Heart right ventricle (tissue), 16 donors: ENCODE measurements at regions not wholly inside any gene's neighbourhood (a gene's known extent, or its start where the extent isn't known, plus 50 kb on each side); places are given as distances from the start of the nearest gene placed in this dataset.

Experiments used
- ATAC-seq, 8 donors: fragments of 200-7000 bp; cut with Tn5 transposase; one replicate each; pipeline ENCODE4 v1.9.1; 2020; ENCODE audit warnings: mild to moderate bottlenecking in 8 of 8, moderate library complexity in 8 of 8, moderate number of reproducible peaks in 1 of 8
- DNase-seq, 2 donors: peaks; one replicate each; pipeline ENCODE4 v3.0.0-alpha.2; 2020
- H3K27ac ChIP-seq, 10 donors: fragments of 200-600 bp; sonication (generic) in 2 of 10; one replicate each; pipeline versions ENCODE4 v1.5.0 to v1.8.0; 2020 to 2022; ENCODE audit warnings: mild to moderate bottlenecking in 3 of 10
- H3K27me3 ChIP-seq, 7 donors: fragments of 200-600 bp; one replicate each; pipeline ENCODE4 v1.8.0; 2021 to 2022; ENCODE audit warnings: mild to moderate bottlenecking in 2 of 7
- H3K36me3 ChIP-seq, 9 donors: fragments of 200-600 bp; sonication (generic) in 1 of 9; one replicate each; pipeline versions ENCODE4 v1.5.0 to v1.8.0; 2020 to 2022; ENCODE audit warnings: mild to moderate bottlenecking in 2 of 9
- H3K4me1 ChIP-seq, 9 donors: fragments of 200-600 bp; sonication (generic) in 1 of 9; one replicate each; pipeline versions ENCODE4 v1.5.0 to v1.8.0; 2020 to 2022; ENCODE audit warnings: mild to moderate bottlenecking in 4 of 9
- H3K4me3 ChIP-seq, 10 donors: fragments of 200-600 bp; sonication (generic) in 2 of 10; one replicate each; pipeline versions ENCODE4 v1.5.0 to v1.8.0; 2020 to 2022; ENCODE audit warnings: mild to moderate bottlenecking in 7 of 10, moderate library complexity in 2 of 10
- H3K9me3 ChIP-seq, 11 donors: fragments of 200-600 bp in 10 of 11; sonication (generic) in 2 of 11; one replicate each; pipeline versions ENCODE4 v1.5.0 to v1.8.0; 2013 to 2022; ENCODE audit warnings: mild to moderate bottlenecking in 2 of 11, control low read depth in 1 of 11, moderate library complexity in 1 of 11
- WGBS, 2 donors: extraction: QIAGEN DNeasy Blood & Tissue Kit; methylation state at CpG; one replicate each; pipeline ENCODE4 v1.1.7; 2013; ENCODE audit warnings: inconsistent platforms in 1 of 2; 5-methylcytosine and 5-hydroxymethylcytosine counted together
- intact Hi-C, 10 donors: fragments of 100-400 bp; cut with DNase I; formaldehyde crosslinking; loops; one replicate each; pipeline versions ENCODE4 v1.11.1 to v1.14.2; 2022
- TF ChIP-seq, protein P1 (sequence below), 9 donors: fragments of 200-600 bp; sonication (generic) in 2 of 9; IDR thresholded peaks; one replicate each; pipeline versions ENCODE4 v1.5.0 to v1.8.0; 2021 to 2022; ENCODE audit warnings: antibody characterized with exemption in 9 of 9, mild to moderate bottlenecking in 5 of 9, moderate library complexity in 1 of 9
- donor health status: Arrhythmogenic right ventricular cardiomyopathy.
- donor health status: ischemic (EF 13 %, LVEDD 7.1; RV severe dilation, severe dysfunction).
- donor health status: healthy with polysubstance abuse.
- donor health status: DM: no; HTN: yes; CAD: no.
- donor health status: DM: no; HTN: no; CAD: no.
- donor health status: ischemic (EF 25% LVEDD 6.9; RV normal size, moderate dysfunction).
- donor health status: ischemic (EF 25% LVEDD 5.7; RV mildly dilated, moderate dysfunction).
- donor health status: healthy.
- donor health status: DM: yes; HTN: yes; CAD: no.
- donor health status: Ischemic cardiomyopathy.
- donor health status: ischemic (EF 35%, LVEDD 5.7; RV mildly dilated, moderate dysfunction).
- donor health status: nonischemic (EF 11% LVEDD 7.7; RV severe dilation, severe dysfunction).
- donor health status: DM: yes; HTN: yes; CAD: no.
- donor health status: PGD.
- donor health status: ischemic (EF 29% LVEDD 5.4; RV normal size, mild dysfunction).
- donor health status: nonischemic (EF 23%, LVEDD 6.1; RV moderate dilation, normal function).

DNA sequence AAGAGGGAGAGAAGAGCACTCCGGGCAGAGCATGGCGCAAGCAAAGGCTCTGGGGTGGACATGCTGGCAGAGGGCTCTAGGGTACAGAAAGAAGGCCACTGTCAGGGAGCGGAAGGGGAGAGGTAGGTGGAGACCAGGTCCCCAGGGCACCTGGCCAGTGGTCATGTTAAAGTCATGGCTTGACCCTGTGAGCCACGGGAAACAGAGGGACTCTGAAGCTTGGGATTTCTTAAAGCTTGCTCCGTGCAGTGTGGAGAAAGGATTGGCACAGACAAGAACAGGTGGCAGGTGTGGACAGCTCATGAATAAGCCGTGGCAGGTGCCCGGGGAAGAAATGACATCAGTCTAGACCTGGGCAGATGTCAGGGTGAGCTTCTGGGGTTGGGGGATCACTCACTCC lies 413.8 kb downstream of the BCL11B start:
- Histone ChIP-seq H3K9me3 (peaks cover 0 to 4% (median 0%) of the 10 kb centered on the region in 11 donors), H3K27ac (no peak overlapping the region), H3K4me1 (no peaks in the 10 kb centered on the region), H3K27me3 (peaks cover 0 to 53% (median 19%) of the 10 kb centered on the region in 7 donors), H3K4me3 (no peak overlapping the region), H3K36me3 (no peaks in the 10 kb centered on the region)
- intact Hi-C loops, result no loop called here
- TF ChIP-seq, protein P1, sequence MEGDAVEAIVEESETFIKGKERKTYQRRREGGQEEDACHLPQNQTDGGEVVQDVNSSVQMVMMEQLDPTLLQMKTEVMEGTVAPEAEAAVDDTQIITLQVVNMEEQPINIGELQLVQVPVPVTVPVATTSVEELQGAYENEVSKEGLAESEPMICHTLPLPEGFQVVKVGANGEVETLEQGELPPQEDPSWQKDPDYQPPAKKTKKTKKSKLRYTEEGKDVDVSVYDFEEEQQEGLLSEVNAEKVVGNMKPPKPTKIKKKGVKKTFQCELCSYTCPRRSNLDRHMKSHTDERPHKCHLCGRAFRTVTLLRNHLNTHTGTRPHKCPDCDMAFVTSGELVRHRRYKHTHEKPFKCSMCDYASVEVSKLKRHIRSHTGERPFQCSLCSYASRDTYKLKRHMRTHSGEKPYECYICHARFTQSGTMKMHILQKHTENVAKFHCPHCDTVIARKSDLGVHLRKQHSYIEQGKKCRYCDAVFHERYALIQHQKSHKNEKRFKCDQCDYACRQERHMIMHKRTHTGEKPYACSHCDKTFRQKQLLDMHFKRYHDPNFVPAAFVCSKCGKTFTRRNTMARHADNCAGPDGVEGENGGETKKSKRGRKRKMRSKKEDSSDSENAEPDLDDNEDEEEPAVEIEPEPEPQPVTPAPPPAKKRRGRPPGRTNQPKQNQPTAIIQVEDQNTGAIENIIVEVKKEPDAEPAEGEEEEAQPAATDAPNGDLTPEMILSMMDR (IDR thresholded peaks at IDR 0.05), result no peak
- WGBS, 2 donors, result 87 to 88% methylated on average over 7 of the region's 7 CpGs
- ATAC-seq (no peak), DNase-seq (no peak)

DNA sequence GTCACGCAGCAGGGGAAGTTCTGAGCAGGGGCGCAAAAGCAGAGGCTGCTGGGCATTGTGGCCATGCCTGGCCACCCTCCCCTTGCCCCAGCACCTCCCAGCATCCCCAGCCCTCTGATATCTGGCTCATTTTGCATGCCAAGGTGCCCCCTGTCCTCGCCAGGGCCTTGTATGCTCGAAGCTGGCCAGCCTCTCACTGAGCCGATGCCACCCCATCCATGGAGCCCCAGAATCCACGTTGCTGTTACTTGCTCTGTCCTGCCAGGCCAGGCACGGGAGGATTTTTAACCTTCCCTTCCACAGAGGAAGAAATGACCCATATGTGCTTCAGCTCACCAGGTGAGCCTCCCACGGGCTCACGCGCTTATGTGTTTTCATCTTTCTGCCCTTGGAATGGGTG lies 413.4 kb downstream of the BCL11B start:
- ATAC-seq (no peak), DNase-seq (no peak)
- H3K27ac ChIP-seq, result no peak overlapping the region
- peaks cover 0 to 4% (median 0%) of the 10 kb centered on the region in 11 donors for H3K9me3 ChIP-seq
- 76 to 85% methylated on average over 10 of the region's 10 CpGs for WGBS, 2 donors
- intact Hi-C loops, result no loop called here
- H3K4me1 ChIP-seq, result no peaks in the 10 kb centered on the region
- TF ChIP-seq, protein P1 (IDR thresholded peaks at IDR 0.05), result no peak
- H3K4me3 ChIP-seq, result no peak overlapping the region
- H3K36me3 ChIP-seq, result no peaks in the 10 kb centered on the region
- H3K27me3 ChIP-seq, result peaks cover 0 to 51% (median 15%) of the 10 kb centered on the region in 7 donors

DNA sequence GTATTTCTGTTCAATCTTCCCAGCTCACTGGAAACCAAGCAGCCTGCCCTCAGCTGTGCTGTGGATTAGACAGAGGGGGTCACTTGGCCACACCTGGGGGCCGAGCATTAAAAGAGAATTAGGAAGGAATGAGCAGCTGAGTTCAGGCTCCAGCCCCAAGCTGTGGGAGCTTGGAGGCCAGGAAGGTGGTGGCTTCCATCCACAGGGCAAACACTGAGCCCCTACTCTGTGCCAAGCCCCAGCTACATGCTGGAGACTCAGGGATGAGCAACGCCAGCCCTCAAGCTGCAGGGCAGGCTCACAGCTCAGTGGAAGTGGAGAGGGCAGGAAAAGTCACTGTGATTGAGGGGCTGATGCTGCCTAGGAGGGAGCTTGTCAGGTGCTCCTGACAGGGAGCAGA lies 412.7 kb downstream of the BCL11B start:
- peaks cover 0 to 43% (median 11%) of the 10 kb centered on the region in 7 donors for H3K27me3 ChIP-seq
- ATAC-seq (no peak), DNase-seq (no peak)
- H3K27ac ChIP-seq, result no peak overlapping the region
- no peak overlapping the region for H3K4me3 ChIP-seq
- peaks cover 0 to 4% (median 0%) of the 10 kb centered on the region in 11 donors for H3K9me3 ChIP-seq
- H3K36me3 ChIP-seq, result no peaks in the 10 kb centered on the region
- intact Hi-C loops, result no loop called here
- TF ChIP-seq, protein P1 (IDR thresholded peaks at IDR 0.05), result no peak
- no peaks in the 10 kb centered on the region for H3K4me1 ChIP-seq
- 53 to 71% methylated on average over 2 of the region's 2 CpGs for WGBS, 2 donors

DNA sequence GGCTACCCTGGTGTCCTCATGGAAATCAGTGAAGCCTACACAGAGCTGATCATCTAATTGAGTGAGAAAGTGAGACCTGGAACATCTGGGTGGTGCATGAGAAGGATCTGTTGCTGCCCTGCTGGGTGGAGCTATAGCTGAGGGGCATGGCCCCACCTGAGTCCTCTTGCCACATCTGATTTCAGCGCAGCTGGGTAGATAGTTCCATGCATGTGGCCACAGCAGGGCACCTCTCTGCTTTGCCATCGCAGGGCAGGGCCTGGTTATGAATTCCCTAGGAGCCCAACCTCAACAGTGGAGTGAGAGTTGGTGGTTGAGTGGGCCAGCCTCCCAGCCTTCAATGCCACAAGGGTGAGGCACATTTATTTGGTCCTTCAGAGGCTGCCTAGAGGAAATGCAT lies 407.8 kb downstream of the BCL11B start:
- TF ChIP-seq, protein P1 (IDR thresholded peaks at IDR 0.05), result no peak
- Histone ChIP-seq H3K9me3 (peaks cover 0 to 4% (median 0%) of the 10 kb centered on the region in 11 donors), H3K27ac (no peak overlapping the region), H3K4me1 (no peaks in the 10 kb centered on the region), H3K36me3 (no peaks in the 10 kb centered on the region), H3K4me3 (no peak overlapping the region), H3K27me3 (peaks cover 0 to 10% (median 2%) of the 10 kb centered on the region in 7 donors)
- intact Hi-C loops, result loop anchor here in 1 of 10 donors (2.0 kb wide), 1 partner anchor 27 kb away; no protein-coding TSS in a partner anchor
- DNase-seq (no peak), ATAC-seq (no peak)
- WGBS, 2 donors, result 84 to 86% methylated on average over 2 of the region's 2 CpGs
